GM04503 (cell line): ENCODE measurements at regions not wholly inside any gene's neighbourhood (a gene's known extent, or its start where the extent isn't known, plus 50 kb on each side); places are given as distances from the start of the nearest gene placed in this dataset.
"Not testable (repeated sequence)": the region's sequence is repeated elsewhere in the genome, so short reads cannot be mapped to it uniquely, and the experiment has no call there.

Experiments
- DNase-seq: peaks from one replicate; pipeline ENCODE4 v3.0.0-alpha.2; 2012; ENCODE audit warnings: low read depth

GRCh38 chr18:52200406-52200805 lies 139.6 kb upstream of the DCC start:
- DNase-seq, result no peak

DNA sequence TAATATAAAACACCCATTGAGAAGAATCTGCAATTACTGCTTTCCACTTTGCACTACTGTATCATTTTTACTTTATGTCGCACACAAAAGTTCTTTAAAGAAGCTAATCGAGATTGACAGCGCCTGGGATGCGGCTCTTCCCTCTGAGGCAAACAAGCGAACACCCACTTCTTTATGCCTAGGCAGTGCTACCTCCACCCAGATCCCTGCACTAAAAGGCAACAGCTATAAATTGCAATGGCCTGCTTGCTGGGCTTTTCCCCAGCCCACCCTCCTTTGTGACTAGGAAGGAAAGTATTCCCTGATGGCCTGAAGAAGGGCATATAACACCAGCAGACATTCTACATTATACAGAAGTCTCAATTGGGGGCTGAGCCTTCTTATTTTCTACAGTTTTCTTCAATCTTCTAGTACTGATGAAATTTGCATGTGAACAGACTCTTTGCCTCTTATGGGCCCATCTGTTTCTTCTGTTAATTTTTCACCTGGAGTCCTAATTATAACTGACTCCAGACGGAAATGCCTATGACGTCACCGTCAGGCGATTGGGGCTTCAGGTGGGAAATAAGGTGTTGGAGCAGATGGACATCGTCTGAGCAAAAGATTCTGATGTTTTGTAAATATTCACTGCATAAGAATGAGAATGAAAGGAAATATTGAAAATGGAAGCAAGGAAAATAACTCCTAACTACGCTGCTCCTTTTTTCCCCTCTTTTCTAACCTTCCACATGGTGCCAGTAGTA lies 138.9 kb upstream of the DCC start:
- DNase-seq, result no peak

DNA sequence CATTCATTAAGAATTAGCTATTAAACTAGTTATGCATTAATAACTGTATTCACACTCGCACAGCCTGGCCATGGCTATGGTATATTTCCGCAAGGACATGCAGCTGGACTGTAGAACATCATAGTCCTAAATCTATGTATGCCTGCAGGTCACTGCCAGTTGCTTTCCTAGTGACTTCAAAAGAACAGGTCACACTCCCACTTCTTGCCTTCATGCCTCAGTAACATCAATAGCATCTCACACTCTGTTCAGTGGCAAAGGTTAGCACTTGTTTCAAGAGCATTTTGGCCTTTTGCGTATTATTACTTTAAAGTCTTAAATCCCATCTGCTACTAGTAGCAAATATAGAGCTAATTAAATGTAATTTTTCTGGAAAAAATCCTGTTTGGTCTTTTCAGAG lies 131.4 kb upstream of the DCC start:
- DNase-seq, result no peak

- no peak for DNase-seq
Observed at GRCh38 chr18:52216109-52216508, 123.9 kb upstream of the DCC start.

- DNase-seq, result no peak
Observed at GRCh38 chr18:52216666-52217065, 123.3 kb upstream of the DCC start.

GRCh38 chr18:52219102-52219501 lies 120.9 kb upstream of the DCC start:
- no peak for DNase-seq

GRCh38 chr18:52220062-52220591 lies 119.9 kb upstream of the DCC start:
- no peak for DNase-seq

- no peak for DNase-seq
Observed at GRCh38 chr18:52222211-52222610, 117.8 kb upstream of the DCC start.

GRCh38 chr18:52227536-52227935 lies 112.5 kb upstream of the DCC start:
- no peak for DNase-seq

DNA sequence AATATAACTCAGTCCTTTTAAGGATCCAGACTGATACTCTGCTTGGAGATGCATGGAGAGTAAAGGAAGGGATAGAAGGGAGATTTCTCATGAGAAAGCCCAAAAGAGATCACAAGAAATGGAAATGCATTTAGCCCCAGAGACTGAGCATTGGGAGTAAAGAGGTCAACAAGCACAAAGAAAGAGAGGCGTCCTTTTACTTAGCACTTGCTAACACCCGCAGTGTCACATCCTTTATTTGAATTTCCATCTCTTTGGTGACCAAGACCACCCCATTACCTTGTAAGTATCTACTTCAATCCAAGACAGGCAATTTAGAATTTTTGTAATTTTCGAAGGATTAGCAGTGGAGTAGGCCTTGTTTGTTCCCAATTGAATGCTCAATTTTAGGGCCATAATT lies 111.8 kb upstream of the DCC start:
- no peak for DNase-seq

DNA sequence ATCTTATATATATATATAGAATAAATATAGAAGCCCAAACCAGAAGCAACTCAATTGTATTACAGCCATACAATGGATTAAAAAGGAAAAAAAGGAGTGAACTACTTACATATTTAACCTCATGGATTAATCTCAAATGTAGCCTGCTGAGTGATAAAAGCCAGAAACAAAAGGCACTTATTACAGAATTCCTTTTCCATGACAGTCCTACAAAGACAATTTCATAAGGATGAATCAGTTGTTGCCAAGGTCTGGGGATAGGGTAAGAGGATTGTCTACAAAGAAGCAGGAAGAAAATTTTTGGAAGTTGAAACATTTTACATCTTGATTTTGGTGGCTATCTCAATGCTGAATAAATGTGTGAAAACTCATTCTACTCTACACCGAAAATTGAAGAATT lies 103.9 kb upstream of the DCC start:
- DNase-seq, result no peak

DNA sequence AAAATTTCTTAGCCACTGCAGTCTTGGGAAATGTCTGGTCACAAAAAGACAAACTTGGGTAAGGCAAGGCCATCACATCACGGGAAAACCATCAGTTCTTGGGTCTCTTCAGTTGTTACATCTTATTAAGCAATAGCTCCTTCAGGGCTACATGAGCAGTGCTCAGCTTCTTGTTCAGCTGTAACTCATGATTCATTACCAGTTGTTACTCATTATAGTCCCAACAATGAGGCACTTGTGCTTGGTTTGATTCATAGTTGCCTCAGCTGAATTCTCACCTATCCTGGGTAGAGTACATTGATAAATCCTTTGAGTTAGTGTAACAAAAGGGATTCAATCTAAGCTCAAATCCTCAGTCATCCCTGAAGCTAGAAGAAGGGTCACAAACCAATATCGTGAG lies 102.4 kb upstream of the DCC start:
- no peak for DNase-seq

GRCh38 chr18:52242711-52243110 lies 97.3 kb upstream of the DCC start:
- no peak for DNase-seq

DNA sequence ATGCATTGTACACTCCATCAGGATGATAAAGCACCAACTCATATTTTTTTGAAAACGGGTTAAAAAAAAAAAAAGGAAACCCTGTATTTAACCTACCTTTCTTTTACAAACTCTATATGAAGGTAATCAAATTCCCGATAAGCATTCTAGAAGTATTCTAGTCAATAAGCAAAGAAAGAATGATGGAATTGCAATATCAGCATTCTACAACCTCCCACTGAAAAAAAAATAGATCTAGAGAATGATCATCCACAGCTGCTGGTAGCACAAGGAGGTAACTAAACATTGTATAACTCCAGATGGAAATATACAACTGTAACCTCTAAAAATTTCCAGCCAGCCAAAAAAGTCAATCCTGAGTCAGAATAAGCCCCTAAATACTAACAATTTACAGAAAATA lies 95.3 kb upstream of the DCC start:
- DNase-seq, result no peak

GRCh38 chr18:52254367-52254766 lies 85.6 kb upstream of the DCC start:
- DNase-seq, result no peak

GRCh38 chr18:52257417-52257816 lies 82.6 kb upstream of the DCC start:
- not testable (repeated sequence) for DNase-seq

GRCh38 chr18:52275817-52276216 lies 64.2 kb upstream of the DCC start:
- no peak for DNase-seq

GRCh38 chr18:52277785-52278184 lies 62.2 kb upstream of the DCC start:
- DNase-seq, result no peak

DNA sequence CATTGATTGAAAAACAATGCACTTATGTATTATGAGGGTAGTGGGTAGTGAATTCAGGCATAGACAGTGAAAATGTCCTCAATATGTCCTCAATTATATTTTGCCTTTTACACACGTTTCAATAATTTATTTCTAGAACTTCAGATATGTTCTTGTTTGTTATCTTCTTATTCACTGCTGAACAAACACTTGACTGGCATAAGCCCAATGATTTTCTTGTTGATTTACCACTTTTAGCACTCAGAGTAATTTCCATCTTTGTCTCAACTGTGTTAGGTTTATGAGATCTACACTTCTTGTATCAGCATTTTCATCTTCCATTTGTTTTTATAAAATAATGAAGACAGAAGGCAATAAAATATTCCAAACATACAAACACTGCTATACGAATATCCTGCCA lies 61.8 kb upstream of the DCC start:
- DNase-seq, result no peak

GRCh38 chr18:52280702-52281101 lies 59.3 kb upstream of the DCC start:
- DNase-seq, result no peak

- no peak for DNase-seq
Observed at GRCh38 chr18:52283927-52284326, 56.1 kb upstream of the DCC start.

- DNase-seq, result no peak
Observed at GRCh38 chr18:52286675-52287074, 53.3 kb upstream of the DCC start.

DNA sequence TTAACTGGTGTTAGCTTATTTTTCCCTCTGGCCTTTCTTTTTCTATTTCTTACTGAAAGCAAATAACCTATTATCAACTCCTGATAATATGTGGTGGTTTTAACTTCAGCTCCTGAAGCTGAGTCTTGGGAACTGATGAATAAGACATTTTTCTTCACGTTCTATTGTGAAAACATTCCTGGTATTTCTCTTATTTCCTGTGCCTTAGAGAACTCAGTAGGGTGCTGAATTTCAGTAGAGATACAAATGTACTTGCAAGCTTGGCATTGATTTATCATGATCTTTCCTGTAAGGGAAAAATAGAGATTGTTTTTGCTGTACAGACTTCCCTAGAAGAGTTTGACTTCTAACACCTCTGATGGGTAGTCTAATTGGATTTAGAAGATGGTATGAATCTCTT lies 52.8 kb upstream of the DCC start:
- DNase-seq, result no peak

DNA sequence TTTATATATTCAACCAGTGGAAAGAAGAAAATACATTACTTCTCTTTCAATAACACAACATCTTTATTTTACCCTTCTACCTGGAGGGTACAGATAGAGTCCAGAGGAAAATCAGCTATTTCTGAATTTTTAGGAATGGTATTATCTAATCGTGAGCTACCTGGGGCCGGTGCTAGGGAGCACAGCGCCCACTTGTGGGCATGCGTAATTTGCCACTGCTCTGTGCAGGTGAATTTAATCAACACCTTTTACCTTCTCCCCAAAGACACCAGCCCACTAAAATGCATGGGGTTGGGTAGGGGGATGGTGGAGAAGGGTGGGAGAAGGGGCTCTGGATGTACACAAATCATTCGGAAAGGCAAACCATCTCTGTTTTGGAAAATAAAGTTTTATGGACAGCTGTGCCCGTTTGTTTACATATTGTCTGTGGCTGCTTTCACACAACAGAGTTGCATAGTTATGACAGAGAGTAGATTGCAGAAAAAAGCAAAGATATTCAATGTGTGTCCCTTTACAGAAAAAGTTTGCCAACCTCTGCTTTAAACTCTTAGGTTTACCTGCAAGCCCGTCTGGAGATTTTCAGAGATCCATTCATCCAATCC lies 51.5 kb upstream of the DCC start:
- DNase-seq, result no peak
